LHCN-M2 (cell line): ENCODE measurements at regions not wholly inside any gene's neighbourhood (a gene's known extent, or its start where the extent isn't known, plus 50 kb on each side); places are given as distances from the start of the nearest gene placed in this dataset.

Source experiments
- DNase-seq: peaks from one replicate; pipeline ENCODE4 v3.0.0-alpha.2; 2012; ENCODE audit warnings: low read depth

- no peak for DNase-seq
Observed at GRCh38 chr18:24785019-24785418, 324.6 kb downstream of the HRH4 start.

GRCh38 chr18:24786027-24786426 is 325.6 kb downstream of the HRH4 start:
- no peak for DNase-seq

- DNase-seq, result no peak
Observed at GRCh38 chr18:24790347-24790746, 329.9 kb downstream of the HRH4 start.

- DNase-seq, result no peak
Observed at GRCh38 chr18:24791751-24792545, 331.5 kb downstream of the HRH4 start.

GRCh38 chr18:24793742-24794141 is 333.3 kb downstream of the HRH4 start:
- DNase-seq, result no peak

GRCh38 chr18:24795129-24795528 is 334.7 kb downstream of the HRH4 start:
- DNase-seq, result no peak

- no peak for DNase-seq
Observed at GRCh38 chr18:24797981-24798380, 337.5 kb downstream of the HRH4 start.

- DNase-seq, result no peak
Observed at GRCh38 chr18:24799176-24799575, 338.7 kb downstream of the HRH4 start.

- no peak for DNase-seq
Observed at GRCh38 chr18:24799720-24800119, 339.3 kb downstream of the HRH4 start.

GRCh38 chr18:24801001-24801400 is 340.6 kb downstream of the HRH4 start:
- no peak for DNase-seq

- DNase-seq, result no peak
Observed at GRCh38 chr18:24802456-24802855, 342.0 kb downstream of the HRH4 start.

- no peak for DNase-seq
Observed at GRCh38 chr18:24805156-24805555, 344.7 kb downstream of the HRH4 start.

- DNase-seq, result no peak
Observed at GRCh38 chr18:24809173-24809950, 348.9 kb downstream of the HRH4 start.

GRCh38 chr18:24810561-24811305 is 350.3 kb downstream of the HRH4 start:
- no peak for DNase-seq

GRCh38 chr18:24811950-24812681 is 351.7 kb downstream of the HRH4 start:
- DNase-seq, result no peak

- no peak for DNase-seq
Observed at GRCh38 chr18:24814521-24814920, 354.1 kb downstream of the HRH4 start.

GRCh38 chr18:24817150-24817549 is 356.7 kb downstream of the HRH4 start:
- no peak for DNase-seq

- DNase-seq, result no peak
Observed at GRCh38 chr18:24817587-24818371, 357.3 kb downstream of the HRH4 start.

GRCh38 chr18:24818441-24818840 is 358.0 kb downstream of the HRH4 start:
- DNase-seq, result no peak

GRCh38 chr18:24819141-24819890 is 358.9 kb downstream of the HRH4 start:
- no peak for DNase-seq
